Spleen (tissue), 11 donors: ENCODE measurements at regions not wholly inside any gene's neighbourhood (a gene's known extent, or its start where the extent isn't known, plus 50 kb on each side); places are given as distances from the start of the nearest gene placed in this dataset.

ENCODE experiments used
- DNase-seq: peaks from one replicate; pipeline ENCODE4 v3.0.0-alpha.2; 2020
- H3K27ac ChIP-seq, 8 donors: fragments of 200-600 bp; sonication (generic) in 7 of 8; 1 replicate in 4 of 8; 2 replicates in 4 of 8; pipeline versions ENCODE4 v1.5.0 to v1.8.0; 2016 to 2021; ENCODE audit warnings: inconsistent platforms in 4 of 8, mild to moderate bottlenecking in 4 of 8, moderate library complexity in 1 of 8
- H3K27me3 ChIP-seq, 7 donors: fragments of 200-600 bp; sonication (generic) in 6 of 7; replicated peaks in 1 of 7; 1 replicate in 4 of 7; 2 replicates in 3 of 7; pipeline versions ENCODE4 v1.5.0 to v1.8.0; 2016 to 2021; ENCODE audit warnings: inconsistent platforms in 3 of 7, mild to moderate bottlenecking in 1 of 7
- H3K36me3 ChIP-seq, 6 donors: fragments of 200-600 bp; sonication (generic) in 5 of 6; 1 replicate in 4 of 6; 2 replicates in 2 of 6; pipeline versions ENCODE4 v1.5.0 to v1.8.0; 2016 to 2021; ENCODE audit warnings: inconsistent platforms in 2 of 6
- H3K4me1 ChIP-seq, 6 donors: fragments of 200-600 bp; sonication (generic) in 5 of 6; 1 replicate in 3 of 6; 2 replicates in 3 of 6; pipeline versions ENCODE4 v1.5.0 to v1.8.0; 2016 to 2021; ENCODE audit warnings: inconsistent platforms in 3 of 6
- H3K4me3 ChIP-seq, 8 donors: fragments of 200-600 bp; sonication (generic) in 7 of 8; 1 replicate in 4 of 8; 2 replicates in 4 of 8; pipeline versions ENCODE4 v1.5.0 to v1.8.0; 2016 to 2021; ENCODE audit warnings: inconsistent platforms in 4 of 8, mild to moderate bottlenecking in 4 of 8, moderate library complexity in 2 of 8
- H3K9me3 ChIP-seq, 8 donors: fragments of 200-600 bp; sonication (generic) in 7 of 8; 1 replicate in 4 of 8; 2 replicates in 4 of 8; pipeline versions ENCODE4 v1.5.0 to v1.8.0; 2016 to 2021; ENCODE audit warnings: inconsistent platforms in 4 of 8
- CTCF ChIP-seq, 11 experiments: fragments of 200-600 bp in 7 of 11; fragments of 450-650 bp in 4 of 11; sonication (generic) in 4 of 11; IDR thresholded peaks in 8 of 11; conservative IDR thresholded peaks in 3 of 11; 1 replicate in 7 of 11; 2 replicates in 4 of 11; pipeline versions ENCODE4 v1.4.0 to v1.8.0; 2016 to 2021; ENCODE audit warnings: antibody characterized with exemption in 11 of 11, inconsistent platforms in 4 of 11, mild to moderate bottlenecking in 1 of 11
- POLR2A ChIP-seq, 3 donors: fragments of 450-650 bp; IDR thresholded peaks; one replicate each; pipeline ENCODE4 v1.5.1; 2017; ENCODE audit warnings: antibody characterized with exemption in 3 of 3, mild to moderate bottlenecking in 1 of 3
- POLR2AphosphoS5 ChIP-seq, 3 donors: sonication (generic); formaldehyde crosslinking; IDR thresholded peaks; one replicate each; pipeline ENCODE4 v1.5.1; 2017; ENCODE audit warnings: antibody characterized with exemption in 3 of 3
- WGBS, 5 donors: extraction: QIAGEN DNeasy Blood & Tissue Kit in 3 of 5; methylation state at CpG; one replicate each; pipeline versions ENCODE4 v1.1.5 to v1.1.7; 2013 to 2018; 5-methylcytosine and 5-hydroxymethylcytosine counted together
- intact Hi-C: fragments of 100-400 bp; cut with DNase I; formaldehyde crosslinking; loops from one replicate; pipeline ENCODE4 v1.15.0; 2023; ENCODE audit warnings: low total_unique reads
- donor health status: healthy with polysubstance abuse.
- donor health status: DM: no; HTN: no; CAD: no; lungs with moderate emphysema.
- donor health status: DM: no; HTN: no; CAD: no.
- donor health status: Bipolar disorder and iron deficiency.
- donor health status: healthy.
- donor health status: DM: no; HTN: no; CAD: no.
- donor health status: DM: yes; HTN: yes; CAD: no.

GRCh38 chr20:43248341-43248740, 58.6 kb upstream of the PTPRT start:
- no peak for TF ChIP-seq CTCF (IDR thresholded peaks at IDR 0.05 in 8 of 11, conservative IDR thresholded peaks at IDR 0.05 in 3 of 11)
- H3K4me1 ChIP-seq = no peaks in the 10 kb centered on the region
- H3K27me3 ChIP-seq = peaks cover 0 to 43% (median 0%) of the 10 kb centered on the region in 7 donors
- H3K9me3 ChIP-seq = no peaks in the 10 kb centered on the region
- intact Hi-C loops = no loop called here
- DNase-seq = no peak
- H3K4me3 ChIP-seq = no peak overlapping the region
- no peak overlapping the region for H3K27ac ChIP-seq
- WGBS, 5 donors = 81 to 91% (median 84%) methylated on average over 1 to 2 of the region's 2 CpGs
- no peaks in the 10 kb centered on the region for H3K36me3 ChIP-seq

- H3K9me3 ChIP-seq = no peaks in the 10 kb centered on the region
- intact Hi-C loops = no loop called here
- H3K4me1 ChIP-seq = no peaks in the 10 kb centered on the region
- no peaks in the 10 kb centered on the region for H3K36me3 ChIP-seq
- 32 to 64% (median 51%) methylated on average over 2 to 3 of the region's 3 CpGs for WGBS, 5 donors
- peaks cover 0 to 53% (median 0%) of the 10 kb centered on the region in 7 donors for H3K27me3 ChIP-seq
- no peak for TF ChIP-seq POLR2A (IDR thresholded peaks at IDR 0.05)
- no peak for TF ChIP-seq POLR2AphosphoS5 (IDR thresholded peaks at IDR 0.05)
- no peak for TF ChIP-seq CTCF (IDR thresholded peaks at IDR 0.05 in 8 of 11, conservative IDR thresholded peaks at IDR 0.05 in 3 of 11)
- no peak overlapping the region for H3K27ac ChIP-seq
- no peak overlapping the region for H3K4me3 ChIP-seq
- DNase-seq = no peak
Observed at GRCh38 chr20:43247361-43247760, 57.7 kb upstream of the PTPRT start.

- Histone ChIP-seq H3K9me3 (peaks cover 0 to 6% (median 0%) of the 10 kb centered on the region in 8 donors), H3K36me3 (no peaks in the 10 kb centered on the region), H3K27ac (no peak overlapping the region), H3K27me3 (peaks cover 0 to 45% (median 0%) of the 10 kb centered on the region in 7 donors), H3K4me3 (no peak overlapping the region), H3K4me1 (no peaks in the 10 kb centered on the region)
- 75 to 88% (median 82%) methylated on average over 5 of the region's 5 CpGs for WGBS, 5 donors
- no peak for DNase-seq
- no peak for TF ChIP-seq CTCF (IDR thresholded peaks at IDR 0.05 in 8 of 11, conservative IDR thresholded peaks at IDR 0.05 in 3 of 11)
- no peak for TF ChIP-seq POLR2AphosphoS5 (IDR thresholded peaks at IDR 0.05)
- no peak for TF ChIP-seq POLR2A (IDR thresholded peaks at IDR 0.05)
- intact Hi-C loops = no loop called here
Observed at GRCh38 chr20:43244647-43245046, 54.9 kb upstream of the PTPRT start.

GRCh38 chr20:43243672-43244269, 54.1 kb upstream of the PTPRT start:
- no peak overlapping the region for H3K27ac ChIP-seq
- intact Hi-C loops = no loop called here
- peaks cover 0 to 15% (median under 1%) of the 10 kb centered on the region in 8 donors for H3K9me3 ChIP-seq
- peaks cover 0 to 44% (median 0%) of the 10 kb centered on the region in 7 donors for H3K27me3 ChIP-seq
- no peaks in the 10 kb centered on the region for H3K36me3 ChIP-seq
- H3K4me3 ChIP-seq = no peak overlapping the region
- WGBS, 5 donors = 55 to 63% (median 56%) methylated on average over 7 of the region's 7 CpGs
- H3K4me1 ChIP-seq = no peaks in the 10 kb centered on the region
- TF ChIP-seq POLR2AphosphoS5 (IDR thresholded peaks at IDR 0.05) = no peak
- no peak for TF ChIP-seq POLR2A (IDR thresholded peaks at IDR 0.05)
- TF ChIP-seq CTCF (IDR thresholded peaks at IDR 0.05 in 8 of 11, conservative IDR thresholded peaks at IDR 0.05 in 3 of 11) = no peak
- no peak for DNase-seq
